GM23248 (cell line): ENCODE measurements at regions not wholly inside any gene's neighbourhood (a gene's known extent, or its start where the extent isn't known, plus 50 kb on each side); places are given as distances from the start of the nearest gene placed in this dataset.

Experiments
- DNase-seq: peaks from one replicate; pipeline ENCODE4 v3.0.0-alpha.2; 2015
- H2AFZ ChIP-seq: fragments of 200-600 bp; sonication (generic); 2 replicates; pipeline ENCODE4 v1.6.1; 2016; ENCODE audit warnings: antibody characterized with exemption
- H3F3A ChIP-seq: fragments of 200-600 bp; sonication (generic); 2 replicates; pipeline ENCODE4 v1.6.1; 2016; ENCODE audit warnings: mild to moderate bottlenecking, antibody characterized with exemption, mixed run types; ENCODE audit not compliant: insufficient read depth
- H3K27ac ChIP-seq: fragments of 200-600 bp; sonication (generic); 2 replicates; pipeline ENCODE4 v1.5.1; 2016; ENCODE audit warnings: mild to moderate bottlenecking
- H3K27me3 ChIP-seq: fragments of 200-600 bp; sonication (generic); replicated peaks from 2 replicates; pipeline ENCODE4 v1.6.1; 2016; ENCODE audit warnings: mild to moderate bottlenecking; ENCODE audit not compliant: insufficient read depth
- H3K36me3 ChIP-seq: fragments of 200-600 bp; sonication (generic); 2 replicates; pipeline ENCODE4 v1.6.1; 2016; ENCODE audit warnings: low read depth, mild to moderate bottlenecking
- H3K4me1 ChIP-seq: fragments of 200-600 bp; sonication (generic); 2 replicates; pipeline ENCODE4 v1.6.1; 2016; ENCODE audit warnings: mild to moderate bottlenecking; ENCODE audit not compliant: insufficient read depth
- H3K4me2 ChIP-seq: fragments of 200-600 bp; sonication (generic); one replicate; pipeline ENCODE4 v1.6.1; 2016; ENCODE audit warnings: mild to moderate bottlenecking; ENCODE audit not compliant: unreplicated experiment
- H3K4me3 ChIP-seq: fragments of 200-600 bp; sonication (generic); 2 replicates; pipeline ENCODE4 v1.5.1; 2016; ENCODE audit warnings: mild to moderate bottlenecking
- H3K79me2 ChIP-seq: fragments of 200-600 bp; sonication (generic); 2 replicates; pipeline ENCODE4 v1.6.1; 2016; ENCODE audit warnings: mild to moderate bottlenecking; ENCODE audit not compliant: insufficient read depth
- H3K9ac ChIP-seq: fragments of 200-600 bp; sonication (generic); 2 replicates; pipeline ENCODE4 v1.6.1; 2016; ENCODE audit warnings: mild to moderate bottlenecking
- H3K9me2 ChIP-seq: fragments of 200-600 bp; sonication (generic); 2 replicates; pipeline ENCODE4 v1.6.1; 2016; ENCODE audit warnings: mixed run types, mild to moderate bottlenecking, moderate library complexity; ENCODE audit not compliant: insufficient read depth
- H3K9me3 ChIP-seq: fragments of 200-600 bp; sonication (generic); one replicate; pipeline ENCODE4 v1.6.1; 2017; ENCODE audit warnings: low read depth
- H4K20me1 ChIP-seq: fragments of 200-600 bp; sonication (generic); 2 replicates; pipeline ENCODE4 v1.6.0; 2016; ENCODE audit not compliant: insufficient read depth
- EZH2 ChIP-seq: fragments of 200-600 bp; sonication (generic); IDR thresholded peaks from 2 replicates; pipeline ENCODE4 v1.6.1; 2018; ENCODE audit warnings: antibody characterized with exemption, mild to moderate bottlenecking; ENCODE audit not compliant: insufficient read depth, poor library complexity, severe bottlenecking
- EZH2phosphoT487 ChIP-seq: fragments of 200-600 bp; sonication (generic); IDR thresholded peaks from 2 replicates; pipeline ENCODE4 v1.6.1; 2018; ENCODE audit warnings: antibody characterized with exemption, moderate library complexity, mild to moderate bottlenecking, low read depth; ENCODE audit not compliant: insufficient read depth
- WGBS, 2 experiments: methylation state at CpG; one replicate each; pipeline ENCODE4 v1.1.6; 2015 to 2017; ENCODE audit warnings: low lambda C conversion rate in 2 of 2, low coverage in 1 of 2; ENCODE audit errors: missing lambda C conversion rate in 2 of 2; 5-methylcytosine and 5-hydroxymethylcytosine counted together
- in situ Hi-C: fragments of 300-500 bp; cut with MboI; formaldehyde crosslinking; loops from 2 replicates; pipeline ENCODE4 v1.15.0; 2020

GRCh38 chr2:217412721-217413120 is 552.9 kb upstream of the TNP1 start:
- Histone ChIP-seq H4K20me1 (no peaks in the 10 kb centered on the region), H3K9me3 (no peaks in the 10 kb centered on the region), H3K9me2 (no peaks in the 10 kb centered on the region), H3K9ac (no peak overlapping the region), H2AFZ (peak overlapping the region; percentile 65), H3K27me3 (no peaks in the 10 kb centered on the region), H3K36me3 (no peaks in the 10 kb centered on the region), H3K4me2 (peak overlapping the region; percentile 41), H3F3A (peaks cover 28% of the 10 kb centered on the region), H3K4me1 (peaks cover 29% of the 10 kb centered on the region), H3K79me2 (no peaks in the 10 kb centered on the region), H3K27ac (peak overlapping the region; percentile 62), H3K4me3 (no peak overlapping the region)
- in situ Hi-C loops = no loop called here
- peak; percentile 62 for DNase-seq
- 3 to 8% methylated on average over 4 of the region's 4 CpGs for WGBS, 2 experiments
- TF ChIP-seq EZH2phosphoT487 = no peak
- TF ChIP-seq EZH2 = no peak

GRCh38 chr2:217412277-217412676 is 552.4 kb upstream of the TNP1 start:
- H3K4me3 ChIP-seq = no peak overlapping the region
- H3K27me3 ChIP-seq = no peaks in the 10 kb centered on the region
- peaks cover 24% of the 10 kb centered on the region for H3F3A ChIP-seq
- in situ Hi-C loops = no loop called here
- H3K9ac ChIP-seq = no peak overlapping the region
- H3K79me2 ChIP-seq = no peaks in the 10 kb centered on the region
- peak overlapping the region; percentile 41 for H3K4me2 ChIP-seq
- H3K4me1 ChIP-seq = peaks cover 26% of the 10 kb centered on the region
- TF ChIP-seq EZH2 (no peak), EZH2phosphoT487 (no peak)
- H3K9me2 ChIP-seq = no peaks in the 10 kb centered on the region
- peak overlapping the region; percentile 62 for H3K27ac ChIP-seq
- no peaks in the 10 kb centered on the region for H4K20me1 ChIP-seq
- H3K36me3 ChIP-seq = no peaks in the 10 kb centered on the region
- H2AFZ ChIP-seq = peak overlapping the region; percentile 65
- H3K9me3 ChIP-seq = no peaks in the 10 kb centered on the region
- no peak for DNase-seq

- H3K4me2 ChIP-seq = no peak overlapping the region
- no peaks in the 10 kb centered on the region for H3K79me2 ChIP-seq
- peaks cover 26% of the 10 kb centered on the region for H3K4me1 ChIP-seq
- no peaks in the 10 kb centered on the region for H3K9me3 ChIP-seq
- no peaks in the 10 kb centered on the region for H3K9me2 ChIP-seq
- no peak overlapping the region for H3K4me3 ChIP-seq
- H2AFZ ChIP-seq = no peak overlapping the region
- H3K9ac ChIP-seq = no peak overlapping the region
- DNase-seq = no peak
- in situ Hi-C loops = no loop called here
- H3K27ac ChIP-seq = no peak overlapping the region
- H3K27me3 ChIP-seq = no peaks in the 10 kb centered on the region
- no peaks in the 10 kb centered on the region for H3K36me3 ChIP-seq
- peaks cover 16% of the 10 kb centered on the region for H3F3A ChIP-seq
- WGBS, 2 experiments = 49 to 61% methylated on average over 2 of the region's 2 CpGs
- no peak for TF ChIP-seq EZH2phosphoT487
- TF ChIP-seq EZH2 = no peak
- H4K20me1 ChIP-seq = no peaks in the 10 kb centered on the region
Observed at GRCh38 chr2:217410681-217410960, 550.8 kb upstream of the TNP1 start.

GRCh38 chr2:217409949-217410680 is 550.3 kb upstream of the TNP1 start:
- Histone ChIP-seq H3K4me1 (peaks cover 26% of the 10 kb centered on the region), H3K36me3 (no peaks in the 10 kb centered on the region), H4K20me1 (no peaks in the 10 kb centered on the region), H3K9me3 (no peaks in the 10 kb centered on the region), H3K79me2 (no peaks in the 10 kb centered on the region), H3F3A (peaks cover 16% of the 10 kb centered on the region), H2AFZ (no peak overlapping the region), H3K4me3 (no peak overlapping the region), H3K27me3 (no peaks in the 10 kb centered on the region), H3K27ac (no peak overlapping the region), H3K9me2 (no peaks in the 10 kb centered on the region), H3K4me2 (no peak overlapping the region), H3K9ac (no peak overlapping the region)
- whole genome bisulfite sequencing, 2 experiments = 49 to 50% methylated on average over 2 of the region's 2 CpGs
- no peak for DNase-seq
- in situ Hi-C loops = no loop called here
- no peak for TF ChIP-seq EZH2
- TF ChIP-seq EZH2phosphoT487 = no peak

- Histone ChIP-seq H3K36me3 (no peaks in the 10 kb centered on the region), H3K4me3 (no peak overlapping the region), H3K27me3 (no peaks in the 10 kb centered on the region), H3K9me3 (no peaks in the 10 kb centered on the region), H3K9me2 (no peaks in the 10 kb centered on the region), H3K9ac (no peak overlapping the region), H3K79me2 (no peaks in the 10 kb centered on the region), H3K4me2 (no peak overlapping the region), H3F3A (peaks cover 4% of the 10 kb centered on the region; the same call in 1 of the 2 replicates), H3K4me1 (peaks cover 11% of the 10 kb centered on the region), H2AFZ (no peak overlapping the region), H3K27ac (no peak overlapping the region), H4K20me1 (no peaks in the 10 kb centered on the region)
- in situ Hi-C loops = no loop called here
- no peak for TF ChIP-seq EZH2
- TF ChIP-seq EZH2phosphoT487 = no peak
- DNase-seq = peak; percentile 71
- WGBS, 2 experiments = 34 to 38% methylated on average over 3 of the region's 3 CpGs
Observed at GRCh38 chr2:217407362-217407761, 547.5 kb upstream of the TNP1 start.
